Calu3 (cell line): ENCODE measurements at regions not wholly inside any gene's neighbourhood (a gene's known extent, or its start where the extent isn't known, plus 50 kb on each side); places are given as distances from the start of the nearest gene placed in this dataset.

Experiments
- BruUV-seq: library from RNA; stranded (reverse); fragments of 400-500 nt; replicated peaks from 2 replicates; lab custom pipeline; 2021; lab: Mats Ljungman, UMichigan
- CTCF ChIA-PET: fragments of 300-600 bp; sonication (Branson Sonifier 250); formaldehyde crosslinking; loops from one replicate; lab custom pipeline; 2022; ENCODE audit warnings: antibody characterized with exemption; lab: Charles Lee
- DNase-seq: peaks from one replicate; pipeline ENCODE4 v3.0.0; 2022
- H3K27ac Mint-ChIP-seq: one replicate; pipeline ENCODE4 v1.8.0; 2022; ENCODE audit warnings: mixed read lengths; ENCODE audit not compliant: unreplicated experiment
- H3K27me3 Mint-ChIP-seq: one replicate; pipeline ENCODE4 v1.8.0; 2022; ENCODE audit warnings: mixed read lengths; ENCODE audit not compliant: unreplicated experiment
- H3K36me3 Mint-ChIP-seq: one replicate; pipeline ENCODE4 v1.8.0; 2022; ENCODE audit warnings: mild to moderate bottlenecking, moderate library complexity, mixed read lengths; ENCODE audit not compliant: insufficient read depth, unreplicated experiment
- H3K4me1 Mint-ChIP-seq: one replicate; pipeline ENCODE4 v1.8.0; 2022; ENCODE audit warnings: mild to moderate bottlenecking, low read depth, mixed read lengths; ENCODE audit not compliant: unreplicated experiment
- H3K4me3 Mint-ChIP-seq: one replicate; pipeline ENCODE4 v1.8.0; 2022; ENCODE audit warnings: mild to moderate bottlenecking, low read depth, moderate library complexity, mixed read lengths; ENCODE audit not compliant: unreplicated experiment
- H3K9me3 Mint-ChIP-seq: one replicate; pipeline ENCODE4 v1.8.0; 2022; ENCODE audit warnings: low read depth, mixed read lengths; ENCODE audit not compliant: unreplicated experiment
- intact Hi-C: fragments of 100-400 bp; cut with micrococcal nuclease; formaldehyde crosslinking; loops from one replicate; pipeline ENCODE4 v1.10.0; 2022; ENCODE audit not compliant: unreplicated experiment
- TF ChIP-seq, protein P1 (sequence below): fragments of 200-600 bp; IDR thresholded peaks from one replicate; pipeline ENCODE4 v1.8.0; 2022; ENCODE audit warnings: antibody characterized with exemption; ENCODE audit not compliant: unreplicated experiment

GRCh38 chr16:80367037-80367658 lies 173.6 kb upstream of the DYNLRB2 start:
- no peak for DNase-seq
- H3K27me3 Mint-ChIP-seq, result peaks cover 21% of the 10 kb centered on the region
- H3K4me3 Mint-ChIP-seq, result no peak overlapping the region
- no peaks in the 10 kb centered on the region for H3K36me3 Mint-ChIP-seq
- H3K9me3 Mint-ChIP-seq, result peaks cover 2% of the 10 kb centered on the region
- no peak overlapping the region for H3K27ac Mint-ChIP-seq
- CTCF ChIA-PET, result no interaction called here
- no peaks in the 10 kb centered on the region for H3K4me1 Mint-ChIP-seq
- no TSS peak for BruUV-seq
- TF ChIP-seq, protein P1, sequence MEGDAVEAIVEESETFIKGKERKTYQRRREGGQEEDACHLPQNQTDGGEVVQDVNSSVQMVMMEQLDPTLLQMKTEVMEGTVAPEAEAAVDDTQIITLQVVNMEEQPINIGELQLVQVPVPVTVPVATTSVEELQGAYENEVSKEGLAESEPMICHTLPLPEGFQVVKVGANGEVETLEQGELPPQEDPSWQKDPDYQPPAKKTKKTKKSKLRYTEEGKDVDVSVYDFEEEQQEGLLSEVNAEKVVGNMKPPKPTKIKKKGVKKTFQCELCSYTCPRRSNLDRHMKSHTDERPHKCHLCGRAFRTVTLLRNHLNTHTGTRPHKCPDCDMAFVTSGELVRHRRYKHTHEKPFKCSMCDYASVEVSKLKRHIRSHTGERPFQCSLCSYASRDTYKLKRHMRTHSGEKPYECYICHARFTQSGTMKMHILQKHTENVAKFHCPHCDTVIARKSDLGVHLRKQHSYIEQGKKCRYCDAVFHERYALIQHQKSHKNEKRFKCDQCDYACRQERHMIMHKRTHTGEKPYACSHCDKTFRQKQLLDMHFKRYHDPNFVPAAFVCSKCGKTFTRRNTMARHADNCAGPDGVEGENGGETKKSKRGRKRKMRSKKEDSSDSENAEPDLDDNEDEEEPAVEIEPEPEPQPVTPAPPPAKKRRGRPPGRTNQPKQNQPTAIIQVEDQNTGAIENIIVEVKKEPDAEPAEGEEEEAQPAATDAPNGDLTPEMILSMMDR, result no peak
- intact Hi-C loops, result no loop called here

- CTCF ChIA-PET, result interaction anchor here (0.6 kb wide), 1 partner anchor 213 kb away, joined by 5 read pairs; no protein-coding TSS in a partner anchor
- TF ChIP-seq, protein P1, result no peak
- no peaks in the 10 kb centered on the region for H3K4me1 Mint-ChIP-seq
- H3K27me3 Mint-ChIP-seq, result peaks cover 23% of the 10 kb centered on the region
- no peaks in the 10 kb centered on the region for H3K36me3 Mint-ChIP-seq
- no peak overlapping the region for H3K4me3 Mint-ChIP-seq
- BruUV-seq, result no TSS peak
- no peaks in the 10 kb centered on the region for H3K9me3 Mint-ChIP-seq
- DNase-seq, result no peak
- no peak overlapping the region for H3K27ac Mint-ChIP-seq
- intact Hi-C loops, result no loop called here
These were observed 174.8 kb upstream of the DYNLRB2 start for GRCh38 chr16:80366023-80366422.

DNA sequence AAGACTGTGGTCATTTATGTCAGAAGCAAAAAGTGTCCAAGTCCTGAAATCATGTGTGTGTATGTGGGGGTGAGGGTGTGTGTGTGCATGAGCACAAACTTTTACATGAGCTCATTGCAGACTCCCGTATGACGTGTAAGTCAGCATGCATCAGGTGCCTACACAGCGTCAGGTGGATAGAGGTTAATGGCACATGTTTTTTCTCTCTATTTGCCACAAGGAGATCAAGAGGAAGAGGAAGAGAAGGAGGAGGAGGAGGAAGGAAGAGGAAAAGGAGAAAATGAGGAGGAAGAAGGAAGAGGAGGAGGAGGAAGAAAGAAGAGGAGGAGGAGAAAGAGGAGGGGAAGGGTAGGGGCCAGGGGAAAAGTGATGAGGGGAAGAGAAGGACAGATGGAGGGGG lies 178.0 kb upstream of the DYNLRB2 start:
- intact Hi-C loops, result no loop called here
- Mint-ChIP-seq H3K9me3 (no peaks in the 10 kb centered on the region), H3K4me1 (no peaks in the 10 kb centered on the region), H3K36me3 (no peaks in the 10 kb centered on the region), H3K27ac (no peak overlapping the region), H3K4me3 (no peak overlapping the region), H3K27me3 (peaks cover 23% of the 10 kb centered on the region)
- no peak for DNase-seq
- CTCF ChIA-PET, result no interaction called here
- BruUV-seq, result no TSS peak
- TF ChIP-seq, protein P1, result no peak

DNA sequence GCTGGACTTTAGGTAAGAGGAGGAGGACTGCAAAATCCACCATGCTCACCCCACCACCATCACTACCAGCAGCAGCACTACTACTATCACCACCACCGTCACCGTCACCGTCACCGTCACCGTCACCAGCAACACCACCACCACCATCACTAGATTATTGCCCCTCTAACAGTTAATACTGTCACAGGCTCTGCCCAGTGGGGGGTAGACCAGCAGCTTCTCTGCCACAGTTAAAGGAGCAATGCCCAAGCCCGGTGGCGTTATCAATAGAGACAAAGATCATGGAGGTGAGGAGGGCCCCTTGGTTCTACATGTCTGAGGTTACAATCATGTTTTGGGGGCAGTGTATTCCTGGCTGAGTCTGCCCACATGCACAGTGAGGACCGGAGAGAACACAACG lies 184.4 kb upstream of the DYNLRB2 start:
- no peak for DNase-seq
- TF ChIP-seq, protein P1, result no peak
- Mint-ChIP-seq H3K4me1 (no peaks in the 10 kb centered on the region), H3K27ac (no peak overlapping the region), H3K4me3 (no peak overlapping the region), H3K27me3 (no peaks in the 10 kb centered on the region), H3K9me3 (no peaks in the 10 kb centered on the region), H3K36me3 (no peaks in the 10 kb centered on the region)
- no TSS peak for BruUV-seq
- intact Hi-C loops, result no loop called here
- CTCF ChIA-PET, result no interaction called here
